Right lobe of liver (tissue), 6 donors: ENCODE measurements at regions not wholly inside any gene's neighbourhood (a gene's known extent, or its start where the extent isn't known, plus 50 kb on each side); places are given as distances from the start of the nearest gene placed in this dataset.

Source experiments
- ATAC-seq, 4 donors: fragments of 200-7000 bp; cut with Tn5 transposase; one replicate each; pipeline ENCODE4 v1.9.1; 2020; ENCODE audit warnings: mild to moderate bottlenecking in 4 of 4, moderate library complexity in 4 of 4
- DNase-seq, 3 donors: peaks; one replicate each; pipeline ENCODE4 v3.0.0-alpha.2; 2020
- H3K27ac ChIP-seq, 3 donors: fragments of 200-600 bp; one replicate each; pipeline ENCODE4 v1.8.0; 2022
- H3K27me3 ChIP-seq, 2 donors: fragments of 200-600 bp; one replicate each; pipeline ENCODE4 v1.8.0; 2022
- H3K36me3 ChIP-seq, 4 donors: fragments of 200-600 bp; sonication (generic) in 1 of 4; one replicate each; pipeline versions ENCODE4 v1.5.1 to v1.8.0; 2017 to 2022; ENCODE audit warnings: control low read depth in 1 of 4
- H3K4me1 ChIP-seq, 4 donors: fragments of 200-600 bp; sonication (generic) in 1 of 4; one replicate each; pipeline versions ENCODE4 v1.5.1 to v1.8.0; 2017 to 2022; ENCODE audit warnings: control low read depth in 1 of 4
- H3K4me3 ChIP-seq, 3 donors: fragments of 200-600 bp; one replicate each; pipeline ENCODE4 v1.8.0; 2022
- H3K9me3 ChIP-seq, 4 donors: fragments of 200-600 bp; sonication (generic) in 1 of 4; one replicate each; pipeline versions ENCODE4 v1.5.1 to v1.8.0; 2017 to 2022; ENCODE audit warnings: control low read depth in 1 of 4
- POLR2A ChIP-seq: fragments of 450-650 bp; IDR thresholded peaks from one replicate; pipeline ENCODE4 v1.6.1; 2017; ENCODE audit warnings: antibody characterized with exemption, mild to moderate bottlenecking
- WGBS: methylation state at CpG from one replicate; pipeline ENCODE4 v1.1.6; 2018; ENCODE audit warnings: low coverage, low lambda C conversion rate; ENCODE audit not compliant: insufficient coverage; ENCODE audit errors: missing lambda C conversion rate; 5-methylcytosine and 5-hydroxymethylcytosine counted together
- intact Hi-C, 2 donors: fragments of 100-400 bp; cut with DNase I; formaldehyde crosslinking; loops; one replicate each; pipeline versions ENCODE4 v1.11.2 to v1.14.1; 2022
- TF ChIP-seq, protein P1 (sequence below), 4 donors: fragments of 200-600 bp in 3 of 4; fragments of 450-650 bp in 1 of 4; IDR thresholded peaks; one replicate each; pipeline versions ENCODE4 v1.5.1 to v1.8.0; 2016 to 2022; ENCODE audit warnings: antibody characterized with exemption in 4 of 4, mild to moderate bottlenecking in 2 of 4
- donor health status: DM: no; HTN: yes; CAD: no.
- donor health status: DM: no; HTN: no; CAD: no.
- donor health status: DM: no; HTN: no; CAD: no.
- donor health status: DM: no; HTN: yes; CAD: no.
- donor health status: DM: no; HTN: yes; CAD: no.

DNA sequence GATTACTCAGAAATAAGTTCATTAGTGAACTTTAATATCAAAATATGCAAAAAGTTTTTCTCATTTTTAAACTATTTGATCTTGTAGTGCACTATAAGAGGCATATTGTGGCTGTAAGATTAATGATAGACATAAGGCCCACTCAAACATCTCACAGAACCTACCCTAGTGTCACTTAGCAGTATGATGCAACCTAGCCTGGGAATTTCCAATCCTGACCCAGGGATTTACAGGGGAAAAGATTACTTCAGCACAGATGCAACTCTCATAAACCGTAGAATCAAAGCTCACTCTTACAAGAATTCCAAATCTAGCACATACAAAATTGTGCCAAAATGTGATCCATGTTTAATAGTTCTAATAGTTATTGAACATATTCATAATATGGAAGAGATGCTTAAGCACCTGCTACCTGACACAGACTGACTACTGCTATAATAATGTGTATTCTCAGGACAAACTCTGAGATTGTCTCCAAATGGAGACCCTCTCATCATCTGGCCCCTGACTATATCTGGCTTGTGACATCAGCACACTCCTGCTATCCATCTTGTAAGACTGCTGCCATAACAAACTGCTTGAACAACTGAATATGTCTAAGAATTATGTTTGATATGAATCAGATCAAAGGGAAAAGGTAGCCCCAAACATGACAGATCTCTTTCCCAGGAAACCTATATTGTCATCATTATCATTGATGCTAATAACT lies 271.9 kb downstream of the PABPC4L start:
- Histone ChIP-seq H3K4me3 (no peak overlapping the region), H3K9me3 (no peaks in the 10 kb centered on the region), H3K4me1 (no peaks in the 10 kb centered on the region), H3K36me3 (no peaks in the 10 kb centered on the region), H3K27me3 (no peaks in the 10 kb centered on the region), H3K27ac (no peak overlapping the region)
- no peak for DNase-seq
- intact Hi-C loops = no loop called here
- no peak for TF ChIP-seq POLR2A
- TF ChIP-seq, protein P1, sequence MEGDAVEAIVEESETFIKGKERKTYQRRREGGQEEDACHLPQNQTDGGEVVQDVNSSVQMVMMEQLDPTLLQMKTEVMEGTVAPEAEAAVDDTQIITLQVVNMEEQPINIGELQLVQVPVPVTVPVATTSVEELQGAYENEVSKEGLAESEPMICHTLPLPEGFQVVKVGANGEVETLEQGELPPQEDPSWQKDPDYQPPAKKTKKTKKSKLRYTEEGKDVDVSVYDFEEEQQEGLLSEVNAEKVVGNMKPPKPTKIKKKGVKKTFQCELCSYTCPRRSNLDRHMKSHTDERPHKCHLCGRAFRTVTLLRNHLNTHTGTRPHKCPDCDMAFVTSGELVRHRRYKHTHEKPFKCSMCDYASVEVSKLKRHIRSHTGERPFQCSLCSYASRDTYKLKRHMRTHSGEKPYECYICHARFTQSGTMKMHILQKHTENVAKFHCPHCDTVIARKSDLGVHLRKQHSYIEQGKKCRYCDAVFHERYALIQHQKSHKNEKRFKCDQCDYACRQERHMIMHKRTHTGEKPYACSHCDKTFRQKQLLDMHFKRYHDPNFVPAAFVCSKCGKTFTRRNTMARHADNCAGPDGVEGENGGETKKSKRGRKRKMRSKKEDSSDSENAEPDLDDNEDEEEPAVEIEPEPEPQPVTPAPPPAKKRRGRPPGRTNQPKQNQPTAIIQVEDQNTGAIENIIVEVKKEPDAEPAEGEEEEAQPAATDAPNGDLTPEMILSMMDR (IDR thresholded peaks at IDR 0.05) = no peak
- WGBS = 67% methylated on average over 1 of the region's 1 CpG
- ATAC-seq = no peak

DNA sequence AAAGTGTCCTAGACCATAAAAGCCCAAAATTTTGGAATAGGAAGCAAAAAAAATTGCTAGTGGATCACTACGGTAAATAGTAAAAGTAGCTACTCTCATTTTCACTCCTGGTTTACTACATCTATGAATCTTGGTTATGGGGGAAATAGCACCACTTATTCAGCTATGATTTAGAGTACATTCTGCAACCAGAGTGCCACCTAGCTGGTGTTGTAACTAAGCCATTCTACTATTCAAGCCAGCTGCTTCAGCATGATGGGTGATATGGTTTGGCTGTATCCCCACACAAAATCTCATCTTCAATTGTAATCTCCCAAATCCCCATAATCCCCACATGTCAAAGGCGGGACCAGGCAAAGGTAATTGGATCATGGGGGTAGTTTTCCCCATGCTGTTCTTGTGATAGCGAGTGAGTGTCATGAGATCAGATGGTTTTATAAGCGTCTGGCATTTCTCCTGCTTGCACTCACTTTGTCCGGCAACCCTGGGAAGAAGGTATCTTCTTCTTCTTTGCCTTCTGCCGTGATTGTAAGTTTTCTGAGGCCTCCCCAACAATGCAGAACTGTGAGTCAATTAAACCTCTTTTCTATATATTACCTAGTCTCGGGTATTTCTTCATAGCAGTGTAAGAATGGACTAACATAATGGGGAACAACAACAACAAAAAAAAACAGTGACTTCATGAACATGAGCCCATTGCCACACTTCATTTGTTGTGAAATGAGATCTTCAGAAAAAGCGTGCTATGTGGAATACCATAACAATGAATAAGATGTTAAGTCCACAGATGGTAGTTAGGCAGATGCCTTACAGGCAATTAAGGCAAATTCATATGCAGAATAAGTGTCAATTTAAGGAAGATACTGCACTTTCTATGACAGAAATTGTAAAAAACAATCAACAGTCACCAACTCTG lies 280.1 kb downstream of the PABPC4L start:
- no peak for ATAC-seq
- WGBS = 66% methylated on average over 8 of the region's 8 CpGs
- Histone ChIP-seq H3K36me3 (no peaks in the 10 kb centered on the region), H3K27me3 (no peaks in the 10 kb centered on the region), H3K4me1 (no peaks in the 10 kb centered on the region), H3K27ac (no peak overlapping the region), H3K9me3 (no peaks in the 10 kb centered on the region), H3K4me3 (no peak overlapping the region)
- no peak for DNase-seq
- intact Hi-C loops = no loop called here
- no peak for TF ChIP-seq POLR2A
- TF ChIP-seq, protein P1 (IDR thresholded peaks at IDR 0.05) = no peak

DNA sequence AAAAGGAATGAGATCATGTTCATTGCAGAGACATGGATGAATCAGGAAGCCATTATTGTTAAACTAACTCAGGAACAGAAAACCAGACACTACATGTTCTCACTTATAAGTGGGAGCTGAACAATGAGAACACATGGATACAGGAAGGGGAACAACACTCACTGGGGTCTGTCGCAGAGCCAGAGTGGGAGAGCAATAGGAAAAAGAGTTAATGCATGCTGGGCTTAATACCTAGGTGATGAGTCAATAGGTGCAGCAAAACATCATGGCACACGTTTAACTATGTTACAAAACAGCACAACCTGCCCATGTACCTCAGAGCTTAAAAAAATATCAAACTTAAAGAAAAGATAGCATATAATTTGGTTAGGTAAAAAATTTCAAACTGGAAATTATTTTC lies 281.4 kb downstream of the PABPC4L start:
- intact Hi-C loops = no loop called here
- DNase-seq (no peak), ATAC-seq (no peak)
- no peaks in the 10 kb centered on the region for H3K9me3 ChIP-seq
- WGBS = 28% methylated on average over 2 of the region's 2 CpGs
- no peak overlapping the region for H3K27ac ChIP-seq
- H3K4me3 ChIP-seq = no peak overlapping the region
- H3K36me3 ChIP-seq = no peaks in the 10 kb centered on the region
- H3K27me3 ChIP-seq = no peaks in the 10 kb centered on the region
- TF ChIP-seq, protein P1 (IDR thresholded peaks at IDR 0.05) = no peak
- TF ChIP-seq POLR2A = no peak
- no peaks in the 10 kb centered on the region for H3K4me1 ChIP-seq

DNA sequence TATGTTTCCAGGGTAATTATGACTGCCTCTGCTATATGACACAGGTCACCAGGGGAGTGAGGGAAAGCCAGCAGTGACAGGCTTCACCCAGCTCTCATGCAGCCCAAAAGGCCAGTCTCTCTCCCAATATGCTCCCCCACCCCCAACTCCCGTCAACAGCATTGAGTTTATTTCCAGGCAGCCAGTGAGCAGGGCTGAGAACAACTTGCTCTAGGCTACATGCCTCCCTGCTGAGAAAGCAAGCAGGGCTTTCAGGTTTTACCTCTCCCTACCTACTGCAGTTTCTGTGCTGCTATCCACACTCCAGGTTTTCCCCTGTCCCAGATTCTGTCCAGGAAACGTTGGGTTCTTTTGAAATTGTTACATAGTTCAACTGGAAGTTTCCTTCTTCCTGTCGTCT lies 291.4 kb downstream of the PABPC4L start:
- no peak for TF ChIP-seq POLR2A
- TF ChIP-seq, protein P1 (IDR thresholded peaks at IDR 0.05) = no peak
- 36% methylated on average over 3 of the region's 3 CpGs for whole genome bisulfite sequencing
- H3K9me3 ChIP-seq = no peaks in the 10 kb centered on the region
- H3K36me3 ChIP-seq = no peaks in the 10 kb centered on the region
- DNase-seq (no peak), ATAC-seq (no peak)
- H3K4me3 ChIP-seq = no peak overlapping the region
- no peak overlapping the region for H3K27ac ChIP-seq
- H3K4me1 ChIP-seq = no peaks in the 10 kb centered on the region
- H3K27me3 ChIP-seq = no peaks in the 10 kb centered on the region
- intact Hi-C loops = no loop called here
